H9 (cell line): ENCODE measurements at regions not wholly inside any gene's neighbourhood (a gene's known extent, or its start where the extent isn't known, plus 50 kb on each side); places are given as distances from the start of the nearest gene placed in this dataset.

Experiments
- DNase-seq: peaks from one replicate; pipeline ENCODE4 v3.0.0-alpha.2; 2017
- H2AFZ ChIP-seq: one replicate; pipeline ENCODE4 v1.6.1; 2013; ENCODE audit warnings: mild to moderate bottlenecking, low read length, control low read depth, moderate library complexity
- H2AK5ac ChIP-seq: 2 replicates; pipeline ENCODE4 v1.6.1; 2013; ENCODE audit warnings: low read length, control low read depth, mixed read lengths; ENCODE audit not compliant: insufficient read length
- H2BK120ac ChIP-seq: one replicate; pipeline ENCODE4 v1.6.1; 2013; ENCODE audit warnings: low read depth, mild to moderate bottlenecking, low read length, control low read depth, inconsistent platforms; ENCODE audit not compliant: poor library complexity, severe bottlenecking
- H2BK12ac ChIP-seq: 2 replicates; pipeline ENCODE4 v1.6.1; 2013; ENCODE audit warnings: low read length, control low read depth, mixed read lengths, low read depth; ENCODE audit not compliant: insufficient read length
- H2BK15ac ChIP-seq: 2 replicates; pipeline ENCODE4 v1.6.1; 2013; ENCODE audit warnings: low read depth, low read length, control low read depth
- H2BK20ac ChIP-seq: one replicate; pipeline ENCODE4 v1.6.1; 2013; ENCODE audit warnings: low read depth, mild to moderate bottlenecking, low read length, control low read depth, inconsistent platforms; ENCODE audit not compliant: poor library complexity, severe bottlenecking
- H2BK5ac ChIP-seq: 2 replicates; pipeline ENCODE4 v1.6.1; 2013; ENCODE audit warnings: low read length, control low read depth, mixed read lengths; ENCODE audit not compliant: insufficient read length
- H3K14ac ChIP-seq: 2 replicates; pipeline ENCODE4 v1.6.1; 2013; ENCODE audit warnings: low read length, control low read depth; ENCODE audit not compliant: insufficient read depth
- H3K18ac ChIP-seq: 2 replicates; pipeline ENCODE4 v1.6.1; 2013; ENCODE audit warnings: low read depth, mild to moderate bottlenecking, mixed read lengths, low read length, control low read depth; ENCODE audit not compliant: insufficient read length
- H3K23ac ChIP-seq: 2 replicates; pipeline ENCODE4 v1.6.1; 2013; ENCODE audit warnings: low read length, control low read depth, mixed read lengths, low read depth; ENCODE audit not compliant: insufficient read length
- H3K23me2 ChIP-seq: 2 replicates; pipeline ENCODE4 v1.6.1; 2013; ENCODE audit warnings: low read depth, mild to moderate bottlenecking, mixed read lengths, low read length, control low read depth; ENCODE audit not compliant: insufficient read length, poor library complexity, severe bottlenecking
- H3K27ac ChIP-seq: 2 replicates; pipeline ENCODE4 v1.5.1; 2013; ENCODE audit warnings: low read length, control low read depth, mixed read lengths, low read depth; ENCODE audit not compliant: insufficient read length
- H3K27me3 ChIP-seq: 2 replicates; pipeline ENCODE4 v1.6.1; 2013; ENCODE audit warnings: low read length, control low read depth, inconsistent platforms; ENCODE audit not compliant: insufficient read depth
- H3K4ac ChIP-seq: 2 replicates; pipeline ENCODE4 v1.6.1; 2013; ENCODE audit warnings: low read depth, mild to moderate bottlenecking, control low read depth, inconsistent platforms, low read length, moderate library complexity
- H3K4me1 ChIP-seq: 2 replicates; pipeline ENCODE4 v1.6.1; 2013; ENCODE audit warnings: low read length, control low read depth, inconsistent platforms; ENCODE audit not compliant: insufficient read depth
- H3K4me2 ChIP-seq: 2 replicates; pipeline ENCODE4 v1.6.1; 2013; ENCODE audit warnings: low read length, control low read depth, mixed read lengths; ENCODE audit not compliant: insufficient read length, insufficient read depth
- H3K56ac ChIP-seq: 2 replicates; pipeline ENCODE4 v1.6.1; 2013; ENCODE audit warnings: low read depth, mild to moderate bottlenecking, mixed read lengths, low read length, control low read depth; ENCODE audit not compliant: insufficient read length
- H3K79me1 ChIP-seq: 2 replicates; pipeline ENCODE4 v1.6.1; 2013; ENCODE audit warnings: low read depth, mild to moderate bottlenecking, moderate library complexity, low read length, control low read depth, inconsistent platforms; ENCODE audit not compliant: insufficient read depth, poor library complexity, severe bottlenecking
- H3K79me2 ChIP-seq: 2 replicates; pipeline ENCODE4 v1.6.1; 2013; ENCODE audit warnings: low read length, control low read depth, inconsistent platforms; ENCODE audit not compliant: insufficient read depth
- H3K9ac ChIP-seq: 2 replicates; pipeline ENCODE4 v1.6.1; 2013; ENCODE audit warnings: low read length, control low read depth, mixed read lengths; ENCODE audit not compliant: insufficient read length; ENCODE audit errors: extremely low read depth
- H3K9me3 ChIP-seq: one replicate; pipeline ENCODE4 v1.6.1; 2013; ENCODE audit warnings: low read depth, low read length, inconsistent platforms; ENCODE audit not compliant: control insufficient read depth
- H3T11ph ChIP-seq: one replicate; pipeline ENCODE4 v1.6.1; 2013; ENCODE audit warnings: mild to moderate bottlenecking, low read length, control low read depth, inconsistent platforms
- H4K20me1 ChIP-seq: one replicate; pipeline ENCODE4 v1.6.1; 2013; ENCODE audit not compliant: control insufficient read depth, insufficient read length, insufficient read depth
- H4K5ac ChIP-seq: 2 replicates; pipeline ENCODE4 v1.6.1; 2013; ENCODE audit warnings: low read depth, mild to moderate bottlenecking, mixed read lengths, low read length, control low read depth; ENCODE audit not compliant: insufficient read length
- H4K8ac ChIP-seq: replicated peaks from 2 replicates; pipeline ENCODE4 v1.6.1; 2013; ENCODE audit warnings: low read length, control low read depth, mixed read lengths, low read depth; ENCODE audit not compliant: insufficient read length
- H4K91ac ChIP-seq: 2 replicates; pipeline ENCODE4 v1.6.1; 2013; ENCODE audit warnings: low read depth, mild to moderate bottlenecking, moderate library complexity, mixed read lengths, low read length, control low read depth; ENCODE audit not compliant: insufficient read length
- H3K27ac Mint-ChIP-seq, 3 experiments: 2 replicates in 2 of 3; 3 replicates in 1 of 3; pipeline ENCODE4 v1.8.0; 2020 to 2021; ENCODE audit warnings: mixed read lengths in 3 of 3, mild to moderate bottlenecking in 1 of 3, moderate library complexity in 1 of 3
- H3K27me3 Mint-ChIP-seq: 2 replicates; pipeline ENCODE4 v1.8.0; 2021; ENCODE audit warnings: low read depth, mild to moderate bottlenecking, moderate library complexity, mixed read lengths
- H3K36me3 Mint-ChIP-seq, 3 experiments: 2 replicates in 2 of 3; 3 replicates in 1 of 3; pipeline ENCODE4 v1.8.0; 2020 to 2021; ENCODE audit warnings: low read depth in 3 of 3, mixed read lengths in 3 of 3; ENCODE audit not compliant: insufficient read depth in 1 of 3
- H3K4me1 Mint-ChIP-seq, 2 experiments: 2 replicates each; pipeline ENCODE4 v1.8.0; 2020; ENCODE audit warnings: mixed read lengths in 2 of 2
- H3K4me3 Mint-ChIP-seq, 2 experiments: 2 replicates in 1 of 2; 3 replicates in 1 of 2; pipeline ENCODE4 v1.8.0; 2020 to 2021; ENCODE audit warnings: mild to moderate bottlenecking in 2 of 2, mixed read lengths in 2 of 2, moderate library complexity in 1 of 2
- H3K9me3 Mint-ChIP-seq, 2 experiments: 2 replicates in 1 of 2; 3 replicates in 1 of 2; pipeline ENCODE4 v1.8.0; 2020; ENCODE audit warnings: mild to moderate bottlenecking in 2 of 2, mixed read lengths in 2 of 2, moderate library complexity in 1 of 2
- CTCF ChIP-seq: fragments of 200-600 bp; sonication (generic); conservative IDR thresholded peaks from 3 replicates; pipeline ENCODE4 v1.8.0; 2021; ENCODE audit warnings: antibody characterized with exemption, mild to moderate bottlenecking
- WGBS: extraction: QIAGEN DNeasy Blood & Tissue Kit; methylation state at CpG from one replicate; pipeline ENCODE4 v1.1.7; 2013; ENCODE audit warnings: missing lambda C conversion rate, low lambda C conversion rate, mixed read lengths; ENCODE audit not compliant: insufficient read length; ENCODE audit errors: extremely low coverage; 5-methylcytosine and 5-hydroxymethylcytosine counted together

DNA sequence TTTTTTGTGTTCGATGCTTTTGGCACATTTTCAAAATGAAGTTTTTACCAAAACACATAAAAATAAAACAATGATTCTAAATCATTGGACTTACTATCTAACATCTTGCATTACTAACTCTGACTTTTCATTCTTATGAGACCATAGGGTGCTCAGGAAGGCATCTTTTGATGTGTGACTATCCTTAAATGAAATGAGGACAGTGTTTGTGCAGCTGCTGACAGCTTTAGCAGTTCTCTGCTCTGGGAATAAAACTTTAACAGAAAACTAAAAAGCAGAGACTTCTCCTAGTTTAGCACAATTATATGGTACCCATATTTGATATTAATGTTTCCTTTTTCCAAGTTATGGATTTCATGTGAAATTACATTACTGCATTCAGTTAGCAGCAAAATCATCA is 471.6 kb downstream of the ARL4A start:
- no peak for DNase-seq
- Histone ChIP-seq H3K79me2 (no peaks in the 10 kb centered on the region), H4K5ac (no peak overlapping the region), H2BK20ac (no peak overlapping the region), H2AFZ (no peak overlapping the region), H3K4me2 (no peak overlapping the region), H4K20me1 (no peaks in the 10 kb centered on the region), H3K56ac (no peak overlapping the region), H3T11ph (no peak overlapping the region), H2BK120ac (no peak overlapping the region), H3K18ac (no peak overlapping the region), H3K27ac (no peak overlapping the region), H2BK5ac (no peak overlapping the region), H4K91ac (no peak overlapping the region), H2BK12ac (no peak overlapping the region), H4K8ac (no peak overlapping the region), H3K27me3 (no peaks in the 10 kb centered on the region), H3K9me3 (no peaks in the 10 kb centered on the region), H2BK15ac (no peak overlapping the region), H3K14ac (no peak overlapping the region), H2AK5ac (no peak overlapping the region), H3K23ac (no peak overlapping the region), H3K23me2 (no peaks in the 10 kb centered on the region), H3K4ac (no peak overlapping the region), H3K4me1 (no peaks in the 10 kb centered on the region), H3K79me1 (no peaks in the 10 kb centered on the region), H3K9ac (no peak overlapping the region)
- Mint-ChIP-seq H3K36me3 (no peaks in the 10 kb centered on the region), H3K27me3 (no peaks in the 10 kb centered on the region), H3K9me3 (no peaks in the 10 kb centered on the region), H3K27ac (no peak overlapping the region), H3K4me1 (peaks cover 0 to 4% of the 10 kb centered on the region in 2 experiments; a peak in 2 of 4 replicates), H3K4me3 (no peak overlapping the region)
- no peak for TF ChIP-seq CTCF
- WGBS = no CpG with 5 or more reads among the region's 1 CpG
